B cell (primary cell): ENCODE measurements at regions not wholly inside any gene's neighbourhood (a gene's known extent, or its start where the extent isn't known, plus 50 kb on each side); places are given as distances from the start of the nearest gene placed in this dataset.

ENCODE experiments used
- ATAC-seq: fragments of 200-7000 bp; cut with Tn5 transposase; one replicate; pipeline ENCODE4 v1.10.0; 2021; ENCODE audit warnings: low read depth, mild to moderate bottlenecking, moderate number of reproducible peaks, moderate library complexity
- CTCF ChIA-PET: fragments of 350-600 bp; sonication (Branson Sonifier 250); formaldehyde crosslinking; loops from one replicate; lab custom pipeline; 2021; ENCODE audit warnings: antibody characterized with exemption, inconsistent platforms; lab: Charles Lee
- POLR2A ChIA-PET: fragments of 350-600 bp; sonication (Branson Sonifier 250); formaldehyde crosslinking; loops from one replicate; lab custom pipeline; 2021; ENCODE audit warnings: antibody characterized with exemption; lab: Charles Lee
- DNase-seq: peaks from one replicate; pipeline ENCODE4 v3.0.0; 2013
- H2AFZ ChIP-seq: 2 replicates; pipeline ENCODE4 v1.6.1; 2012; ENCODE audit warnings: mild to moderate bottlenecking, low read depth, low read length; ENCODE audit not compliant: insufficient read depth, poor library complexity, severe bottlenecking
- H3K27ac ChIP-seq, 2 donors: 1 replicate in 1 of 2; 2 replicates in 1 of 2; pipeline ENCODE4 v1.5.1; 2012 to 2013; ENCODE audit warnings: low read length in 2 of 2, mild to moderate bottlenecking in 2 of 2, moderate library complexity in 1 of 2
- H3K27me3 ChIP-seq, 4 experiments: fragments of 200-600 bp in 1 of 4; sonication (generic) in 1 of 4; replicated peaks in 1 of 4; 1 replicate in 2 of 4; 2 replicates in 2 of 4; pipeline versions ENCODE4 v1.6.1 to v1.7.0; 2013 to 2016; ENCODE audit warnings: low read length in 3 of 4, mild to moderate bottlenecking in 2 of 4, mixed read lengths in 1 of 4, moderate library complexity in 1 of 4; ENCODE audit not compliant: insufficient read depth in 4 of 4, control insufficient read depth in 3 of 4; ENCODE audit errors: control extremely low read depth in 1 of 4
- H3K36me3 ChIP-seq, 2 experiments: replicated peaks in 1 of 2; 1 replicate in 1 of 2; 2 replicates in 1 of 2; pipeline versions ENCODE4 v1.6.1 to v1.7.1; 2013; ENCODE audit warnings: low read length in 1 of 2; ENCODE audit not compliant: insufficient read depth in 2 of 2, control insufficient read depth in 1 of 2; ENCODE audit errors: control extremely low read depth in 1 of 2, extremely low read depth in 1 of 2
- H3K4me1 ChIP-seq, 2 donors: fragments of 200-600 bp in 1 of 2; sonication (generic) in 1 of 2; 1 replicate in 1 of 2; 2 replicates in 1 of 2; pipeline versions ENCODE4 v1.5.1 to v1.6.1; 2013 to 2017; ENCODE audit warnings: low read length in 2 of 2; ENCODE audit not compliant: control insufficient read depth in 2 of 2, insufficient read depth in 2 of 2
- H3K4me2 ChIP-seq: replicated peaks from 2 replicates; pipeline ENCODE3; 2012; ENCODE audit warnings: mild to moderate bottlenecking, low read depth, low read length; ENCODE audit not compliant: poor library complexity, severe bottlenecking
- H3K4me3 ChIP-seq, 5 experiments: fragments of 200-600 bp in 1 of 5; sonication (generic) in 1 of 5; 1 replicate in 3 of 5; 2 replicates in 2 of 5; pipeline versions ENCODE4 v1.5.1 to v1.7.0; 2011 to 2016; ENCODE audit warnings: low read length in 4 of 5, mild to moderate bottlenecking in 4 of 5, low read depth in 2 of 5, control low read depth in 1 of 5, moderate library complexity in 1 of 5; ENCODE audit not compliant: insufficient read depth in 1 of 5; ENCODE audit errors: control extremely low read depth in 1 of 5, extremely low read depth in 1 of 5
- H3K79me2 ChIP-seq: fragments of 200-600 bp; sonication (generic); one replicate; pipeline ENCODE4 v1.6.0; 2016; ENCODE audit warnings: low read length; ENCODE audit not compliant: control insufficient read depth, insufficient read depth
- H3K9ac ChIP-seq: fragments of 200-600 bp; sonication (generic); 2 replicates; pipeline ENCODE4 v1.6.1; 2017; ENCODE audit warnings: mild to moderate bottlenecking, low read length, moderate library complexity
- H3K9me3 ChIP-seq, 3 donors: one replicate each; pipeline versions ENCODE4 v1.6.1 to v1.7.1; 2013; ENCODE audit warnings: low read length in 2 of 3; ENCODE audit not compliant: control insufficient read depth in 2 of 3, insufficient read depth in 1 of 3; ENCODE audit errors: control extremely low read depth in 1 of 3
- H4K20me1 ChIP-seq: 2 replicates; pipeline ENCODE4 v1.6.0; 2012; ENCODE audit warnings: mild to moderate bottlenecking, low read length; ENCODE audit not compliant: insufficient read depth, control insufficient read depth, poor library complexity, severe bottlenecking
- H3K27ac Mint-ChIP-seq: one replicate; pipeline ENCODE4 v1.8.0; 2021; ENCODE audit warnings: mixed read lengths
- H3K27me3 Mint-ChIP-seq: one replicate; pipeline ENCODE4 v1.8.0; 2021; ENCODE audit warnings: mixed read lengths
- H3K4me1 Mint-ChIP-seq: one replicate; pipeline ENCODE4 v1.8.0; 2021; ENCODE audit warnings: mixed read lengths
- H3K4me3 Mint-ChIP-seq: one replicate; pipeline ENCODE4 v1.8.0; 2021; ENCODE audit warnings: mixed read lengths
- H3K9me3 Mint-ChIP-seq: one replicate; pipeline ENCODE4 v1.8.0; 2022; ENCODE audit warnings: mixed read lengths; ENCODE audit not compliant: insufficient read depth
- EZH2 ChIP-seq: IDR thresholded peaks from 2 replicates; pipeline ENCODE4 v1.6.1; 2012; ENCODE audit warnings: borderline replicate concordance, low read depth, mild to moderate bottlenecking, moderate library complexity, low read length; ENCODE audit not compliant: insufficient read depth, poor library complexity, severe bottlenecking
- WGBS: methylation state at CpG from one replicate; pipeline ENCODE4 v1.1.5; 2013; ENCODE audit warnings: missing lambda C conversion rate; ENCODE audit not compliant: insufficient coverage; 5-methylcytosine and 5-hydroxymethylcytosine counted together
- intact Hi-C: fragments of 100-400 bp; cut with micrococcal nuclease; formaldehyde crosslinking; loops from one replicate; pipeline ENCODE4 v1.10.0; 2022
- TF ChIP-seq, protein P1 (sequence below): fragments of 200-600 bp; IDR thresholded peaks from one replicate; pipeline ENCODE4 v1.8.0; 2022; ENCODE audit warnings: antibody characterized with exemption, mild to moderate bottlenecking

- no peaks in the 10 kb centered on the region for H3K36me3 ChIP-seq
- H2AFZ ChIP-seq: no peak overlapping the region
- no peaks in the 10 kb centered on the region for H3K79me2 ChIP-seq
- no peaks in the 10 kb centered on the region for H3K9me3 ChIP-seq
- H3K4me3 Mint-ChIP-seq: no peak overlapping the region
- H4K20me1 ChIP-seq: no peaks in the 10 kb centered on the region
- H3K4me1 ChIP-seq: peaks cover 18 to 33% of the 10 kb centered on the region in 2 donors
- POLR2A ChIA-PET: no interaction called here
- peaks cover 4% of the 10 kb centered on the region for H3K27me3 Mint-ChIP-seq
- DNase-seq (no peak), ATAC-seq (no peak)
- H3K9me3 Mint-ChIP-seq: no peaks in the 10 kb centered on the region
- peaks cover 25% of the 10 kb centered on the region for H3K4me1 Mint-ChIP-seq
- no peak overlapping the region for H3K4me2 ChIP-seq
- intact Hi-C loops: no loop called here
- no peak overlapping the region for H3K9ac ChIP-seq
- H3K27ac ChIP-seq: no peak overlapping the region
- H3K27me3 ChIP-seq: no peaks in the 10 kb centered on the region
- no peak overlapping the region for H3K27ac Mint-ChIP-seq
- CTCF ChIA-PET: no interaction called here
- H3K4me3 ChIP-seq: no peak overlapping the region
- no CpG with 5 or more reads among the region's 2 CpGs for WGBS
- TF ChIP-seq EZH2: no peak
- TF ChIP-seq, protein P1, sequence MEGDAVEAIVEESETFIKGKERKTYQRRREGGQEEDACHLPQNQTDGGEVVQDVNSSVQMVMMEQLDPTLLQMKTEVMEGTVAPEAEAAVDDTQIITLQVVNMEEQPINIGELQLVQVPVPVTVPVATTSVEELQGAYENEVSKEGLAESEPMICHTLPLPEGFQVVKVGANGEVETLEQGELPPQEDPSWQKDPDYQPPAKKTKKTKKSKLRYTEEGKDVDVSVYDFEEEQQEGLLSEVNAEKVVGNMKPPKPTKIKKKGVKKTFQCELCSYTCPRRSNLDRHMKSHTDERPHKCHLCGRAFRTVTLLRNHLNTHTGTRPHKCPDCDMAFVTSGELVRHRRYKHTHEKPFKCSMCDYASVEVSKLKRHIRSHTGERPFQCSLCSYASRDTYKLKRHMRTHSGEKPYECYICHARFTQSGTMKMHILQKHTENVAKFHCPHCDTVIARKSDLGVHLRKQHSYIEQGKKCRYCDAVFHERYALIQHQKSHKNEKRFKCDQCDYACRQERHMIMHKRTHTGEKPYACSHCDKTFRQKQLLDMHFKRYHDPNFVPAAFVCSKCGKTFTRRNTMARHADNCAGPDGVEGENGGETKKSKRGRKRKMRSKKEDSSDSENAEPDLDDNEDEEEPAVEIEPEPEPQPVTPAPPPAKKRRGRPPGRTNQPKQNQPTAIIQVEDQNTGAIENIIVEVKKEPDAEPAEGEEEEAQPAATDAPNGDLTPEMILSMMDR: no peak
Observed at GRCh38 chr15:81863162-81863561, 182.7 kb downstream of the MEX3B start.

DNA sequence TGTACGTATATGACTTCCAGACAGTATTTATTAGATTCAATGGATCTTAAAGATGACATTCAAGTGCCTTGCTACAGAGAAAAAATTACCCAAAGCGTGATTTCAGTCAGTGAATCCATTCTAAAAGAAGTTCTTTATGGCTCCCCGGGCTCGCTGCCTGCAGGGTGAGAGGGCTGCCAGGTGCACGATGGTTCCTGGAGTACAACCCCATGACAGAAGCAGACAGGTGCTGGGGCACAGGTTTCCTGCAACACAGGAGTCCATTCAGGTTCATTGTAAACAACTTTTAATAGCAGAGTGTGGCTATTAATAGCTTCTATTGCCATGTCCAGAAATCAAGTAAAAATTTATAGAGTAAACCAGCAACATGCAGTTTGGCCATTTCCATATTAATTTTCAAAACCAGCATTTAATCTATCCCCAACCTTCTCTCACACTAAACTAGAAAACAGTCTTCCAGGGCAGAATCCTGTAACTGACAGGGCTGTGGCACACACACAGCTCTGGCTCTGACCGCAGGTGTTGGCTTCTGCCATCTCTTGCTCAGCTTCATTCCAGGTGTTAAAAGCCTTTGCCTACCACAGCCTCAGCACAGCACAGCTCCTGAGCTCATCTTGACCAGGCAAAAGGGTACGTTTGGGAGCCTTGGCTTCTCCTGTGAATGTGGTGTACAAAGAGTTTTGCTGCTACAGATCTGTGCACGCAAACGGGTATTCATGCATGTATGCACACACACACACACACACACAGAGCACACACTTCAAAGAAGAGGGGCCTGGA, 185.9 kb downstream of the MEX3B start:
- 67% methylated on average over 5 of the region's 9 CpGs for WGBS
- CTCF ChIA-PET: interaction anchor here (0.9 kb wide), 1 partner anchor 141 kb away, joined by 3 read pairs; no protein-coding TSS in a partner anchor
- intact Hi-C loops: no loop called here
- no peak overlapping the region for H3K27ac ChIP-seq
- Mint-ChIP-seq H3K27me3 (peaks cover 7% of the 10 kb centered on the region), H3K4me3 (no peak overlapping the region), H3K9me3 (no peaks in the 10 kb centered on the region), H3K4me1 (peaks cover 6% of the 10 kb centered on the region), H3K27ac (no peak overlapping the region)
- no peak overlapping the region for H2AFZ ChIP-seq
- TF ChIP-seq, protein P1: no peak
- no peak for TF ChIP-seq EZH2
- no peak overlapping the region for H3K9ac ChIP-seq
- no peaks in the 10 kb centered on the region for H3K79me2 ChIP-seq
- no peaks in the 10 kb centered on the region for H3K36me3 ChIP-seq
- no peak overlapping the region for H3K4me3 ChIP-seq
- POLR2A ChIA-PET: no interaction called here
- DNase-seq: no peak
- H3K9me3 ChIP-seq: no peaks in the 10 kb centered on the region
- H3K4me2 ChIP-seq: no peak overlapping the region
- peaks cover 0 to 5% of the 10 kb centered on the region in 2 donors for H3K4me1 ChIP-seq
- ATAC-seq: no peak
- H3K27me3 ChIP-seq: no peaks in the 10 kb centered on the region
- no peaks in the 10 kb centered on the region for H4K20me1 ChIP-seq
